ENCODE measurements at regions not wholly inside any gene's neighbourhood (a gene's known extent, or its start where the extent isn't known, plus 50 kb on each side); places are given as distances from the start of the nearest gene placed in this dataset.

DNA sequence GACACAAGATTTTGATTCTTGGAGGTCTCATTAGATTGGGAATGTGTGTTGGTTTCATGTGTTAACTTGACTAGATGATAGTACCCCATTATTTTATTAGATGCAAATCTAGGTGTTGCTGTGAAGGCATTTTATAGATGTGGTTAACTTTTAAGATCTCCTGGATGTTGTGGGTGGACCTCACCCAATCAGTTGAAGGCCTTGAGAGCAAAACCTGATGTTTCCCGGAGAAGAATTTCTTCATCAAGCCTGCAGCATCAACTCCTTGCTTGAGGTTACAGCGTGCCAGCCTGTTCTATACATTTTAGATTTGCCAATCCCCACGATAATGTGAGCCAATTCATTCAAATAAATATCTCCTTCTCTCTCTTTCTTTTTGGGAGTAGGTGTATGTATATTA, 66.8 kb upstream of the EXOC2 start:
- TF ChIP-seq KDM1A (IDR thresholded peaks at IDR 0.05; ENCODE audit: borderline replicate concordance) (no peak), ZNF217 (IDR thresholded peaks at IDR 0.05) (no peak), ZBED1 (IDR thresholded peaks at IDR 0.05; ENCODE audit: borderline replicate concordance) (no peak), PAX5 (IDR thresholded peaks at IDR 0.05; ENCODE audit: borderline replicate concordance, low read depth, low read length) (no peak), HCFC1 (IDR thresholded peaks at IDR 0.05; ENCODE audit: low read length) (no peak), DPF2 (IDR thresholded peaks at IDR 0.05) (no peak)

All from GM12878 (cell line).